Body of pancreas (tissue), 4 donors: ENCODE measurements at regions not wholly inside any gene's neighbourhood (a gene's known extent, or its start where the extent isn't known, plus 50 kb on each side); places are given as distances from the start of the nearest gene placed in this dataset.

Experiments used
- POLR2A ChIP-seq, 3 donors: fragments of 450-650 bp; IDR thresholded peaks; one replicate each; pipeline ENCODE4 v1.6.1; 2016; ENCODE audit warnings: antibody characterized with exemption in 3 of 3, mild to moderate bottlenecking in 2 of 3
- TF ChIP-seq, protein P1 (sequence below), 7 experiments: fragments of 450-650 bp in 4 of 7; fragments of 200-600 bp in 3 of 7; sonication (generic) in 3 of 7; IDR thresholded peaks; one replicate each; pipeline ENCODE4 v1.5.1; 2016 to 2019; ENCODE audit warnings: antibody characterized with exemption in 7 of 7

DNA sequence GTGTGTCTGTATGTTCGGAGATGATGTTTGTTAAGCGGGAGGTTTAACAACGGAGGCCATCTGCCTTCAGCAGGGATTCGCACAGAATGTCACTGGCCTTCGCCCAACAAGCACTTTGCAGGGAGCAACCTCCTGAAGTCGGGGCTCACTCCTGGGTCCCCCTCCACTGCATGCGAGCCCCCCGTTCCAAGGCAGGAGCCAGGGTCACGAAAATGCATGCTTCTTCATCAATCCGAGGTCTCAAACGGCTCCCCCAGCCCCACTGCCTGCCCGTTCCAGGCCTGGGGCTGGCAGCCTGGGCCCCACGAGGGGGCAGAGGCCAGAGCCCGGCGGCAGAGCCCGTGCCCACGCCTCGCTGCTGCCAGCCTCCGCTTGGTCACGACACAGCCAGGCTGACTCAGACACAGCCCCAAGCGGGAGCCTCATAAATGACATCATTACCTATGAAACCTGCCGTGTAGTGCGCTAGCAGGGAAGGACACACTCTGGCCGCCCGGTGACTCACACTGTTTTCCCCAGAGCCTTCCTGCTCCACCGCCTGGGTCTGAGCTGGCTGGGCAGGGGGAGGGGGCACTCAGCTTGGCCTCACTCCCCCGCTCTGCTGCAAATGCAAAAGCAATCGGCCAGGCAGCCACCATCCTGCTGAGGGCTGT lies 169.5 kb upstream of the RTL1 start:
- TF ChIP-seq, protein P1, sequence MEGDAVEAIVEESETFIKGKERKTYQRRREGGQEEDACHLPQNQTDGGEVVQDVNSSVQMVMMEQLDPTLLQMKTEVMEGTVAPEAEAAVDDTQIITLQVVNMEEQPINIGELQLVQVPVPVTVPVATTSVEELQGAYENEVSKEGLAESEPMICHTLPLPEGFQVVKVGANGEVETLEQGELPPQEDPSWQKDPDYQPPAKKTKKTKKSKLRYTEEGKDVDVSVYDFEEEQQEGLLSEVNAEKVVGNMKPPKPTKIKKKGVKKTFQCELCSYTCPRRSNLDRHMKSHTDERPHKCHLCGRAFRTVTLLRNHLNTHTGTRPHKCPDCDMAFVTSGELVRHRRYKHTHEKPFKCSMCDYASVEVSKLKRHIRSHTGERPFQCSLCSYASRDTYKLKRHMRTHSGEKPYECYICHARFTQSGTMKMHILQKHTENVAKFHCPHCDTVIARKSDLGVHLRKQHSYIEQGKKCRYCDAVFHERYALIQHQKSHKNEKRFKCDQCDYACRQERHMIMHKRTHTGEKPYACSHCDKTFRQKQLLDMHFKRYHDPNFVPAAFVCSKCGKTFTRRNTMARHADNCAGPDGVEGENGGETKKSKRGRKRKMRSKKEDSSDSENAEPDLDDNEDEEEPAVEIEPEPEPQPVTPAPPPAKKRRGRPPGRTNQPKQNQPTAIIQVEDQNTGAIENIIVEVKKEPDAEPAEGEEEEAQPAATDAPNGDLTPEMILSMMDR (IDR thresholded peaks at IDR 0.05), result no peak
- TF ChIP-seq POLR2A (IDR thresholded peaks at IDR 0.05), result no peak
